Activated naive CD4-positive, alpha-beta T cell treated with anti-CD3 and anti-CD28 coated beads, Interleukin-2, amount 10 ng/mL, durations not matched to agents 7 days and 5 days (primary cell): ENCODE measurements at regions not wholly inside any gene's neighbourhood (a gene's known extent, or its start where the extent isn't known, plus 50 kb on each side); places are given as distances from the start of the nearest gene placed in this dataset.

ENCODE experiments used
- CTCF ChIA-PET: fragments of 350-600 bp; sonication (Branson Sonifier 250); formaldehyde crosslinking; loops from one replicate; lab custom pipeline; 2021; ENCODE audit warnings: antibody characterized with exemption; lab: Charles Lee
- DNase-seq: peaks from one replicate; pipeline ENCODE4 v3.0.0-alpha.2; 2020
- H3K27ac Mint-ChIP-seq: one replicate; pipeline ENCODE4 v1.8.0; 2021; ENCODE audit warnings: mild to moderate bottlenecking, moderate library complexity, mixed read lengths
- H3K27me3 Mint-ChIP-seq: one replicate; pipeline ENCODE4 v1.8.0; 2021; ENCODE audit warnings: mild to moderate bottlenecking, mixed read lengths
- H3K36me3 Mint-ChIP-seq: one replicate; pipeline ENCODE4 v1.8.0; 2021; ENCODE audit warnings: mixed read lengths
- H3K4me1 Mint-ChIP-seq: one replicate; pipeline ENCODE4 v1.8.0; 2021; ENCODE audit warnings: mixed read lengths
- H3K4me3 Mint-ChIP-seq: one replicate; pipeline ENCODE4 v1.8.0; 2021; ENCODE audit warnings: mild to moderate bottlenecking, moderate library complexity, mixed read lengths
- H3K9me3 Mint-ChIP-seq: one replicate; pipeline ENCODE4 v1.8.0; 2021; ENCODE audit warnings: mixed read lengths

- Mint-ChIP-seq H3K36me3 (no peaks in the 10 kb centered on the region), H3K27me3 (peaks cover 4% of the 10 kb centered on the region), H3K4me1 (no peaks in the 10 kb centered on the region), H3K4me3 (no peak overlapping the region), H3K27ac (no peak overlapping the region), H3K9me3 (no peaks in the 10 kb centered on the region)
- DNase-seq = no peak
- CTCF ChIA-PET = no interaction called here
Measured at GRCh38 chr10:75347186-75347585, 54.4 kb downstream of the ZNF503 start.

GRCh38 chr10:75345738-75346137 is 55.8 kb downstream of the ZNF503 start:
- no peak overlapping the region for H3K4me3 Mint-ChIP-seq
- H3K4me1 Mint-ChIP-seq = no peaks in the 10 kb centered on the region
- DNase-seq = no peak
- H3K36me3 Mint-ChIP-seq = no peaks in the 10 kb centered on the region
- H3K27ac Mint-ChIP-seq = no peak overlapping the region
- CTCF ChIA-PET = no interaction called here
- H3K27me3 Mint-ChIP-seq = peaks cover 4% of the 10 kb centered on the region
- H3K9me3 Mint-ChIP-seq = no peaks in the 10 kb centered on the region

DNA sequence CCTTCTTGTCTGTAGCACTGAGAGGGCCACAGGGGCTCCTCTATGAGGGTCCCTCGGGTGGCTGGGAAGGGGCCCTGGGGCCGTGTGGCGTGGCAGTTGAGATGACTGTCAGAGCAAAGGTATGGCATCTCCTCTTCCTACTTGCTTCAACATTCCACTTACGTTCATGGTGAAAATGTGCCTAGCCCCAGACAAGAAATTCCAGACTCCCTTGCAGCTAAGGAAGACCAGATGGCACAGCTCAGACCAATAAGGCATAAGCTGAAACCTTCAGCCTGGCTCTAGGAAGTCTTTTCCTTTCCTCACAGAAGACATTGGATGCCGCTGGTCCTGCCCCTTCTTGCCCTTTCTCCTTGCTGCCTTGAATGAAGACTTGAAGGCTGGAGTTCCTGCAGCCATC is 57.4 kb downstream of the ZNF503 start:
- DNase-seq = no peak
- H3K27me3 Mint-ChIP-seq = peaks cover 4% of the 10 kb centered on the region
- no peaks in the 10 kb centered on the region for H3K4me1 Mint-ChIP-seq
- no peaks in the 10 kb centered on the region for H3K36me3 Mint-ChIP-seq
- H3K27ac Mint-ChIP-seq = no peak overlapping the region
- no peaks in the 10 kb centered on the region for H3K9me3 Mint-ChIP-seq
- CTCF ChIA-PET = no interaction called here
- H3K4me3 Mint-ChIP-seq = no peak overlapping the region

- no peak for DNase-seq
- Mint-ChIP-seq H3K36me3 (no peaks in the 10 kb centered on the region), H3K27ac (no peak overlapping the region), H3K9me3 (no peaks in the 10 kb centered on the region), H3K4me1 (no peaks in the 10 kb centered on the region), H3K27me3 (peaks cover 4% of the 10 kb centered on the region), H3K4me3 (no peak overlapping the region)
- CTCF ChIA-PET = no interaction called here
Measured at GRCh38 chr10:75342397-75342796, 59.2 kb downstream of the ZNF503 start.

DNA sequence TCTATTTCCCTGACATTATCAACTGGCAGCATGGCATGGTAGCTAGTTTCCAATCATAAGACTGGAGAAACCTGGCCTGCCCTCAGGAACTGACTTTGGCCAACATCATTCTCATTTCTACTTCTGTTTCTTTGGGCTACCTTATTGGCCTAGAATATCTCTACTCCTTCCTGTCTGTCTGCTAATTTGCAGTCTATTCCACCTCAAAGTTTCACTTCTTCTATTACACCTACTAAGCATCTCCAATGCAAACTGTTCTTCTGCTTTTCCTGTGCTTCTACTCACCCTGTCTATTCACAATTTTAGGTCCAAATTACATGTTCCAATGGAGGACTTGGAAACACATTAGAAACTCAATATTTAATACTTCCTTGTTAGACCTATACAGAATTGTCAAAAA is 65.6 kb downstream of the ZNF503 start:
- no peak overlapping the region for H3K27ac Mint-ChIP-seq
- H3K4me1 Mint-ChIP-seq = no peaks in the 10 kb centered on the region
- no peaks in the 10 kb centered on the region for H3K27me3 Mint-ChIP-seq
- no peaks in the 10 kb centered on the region for H3K9me3 Mint-ChIP-seq
- no peak for DNase-seq
- no peak overlapping the region for H3K4me3 Mint-ChIP-seq
- no peaks in the 10 kb centered on the region for H3K36me3 Mint-ChIP-seq
- CTCF ChIA-PET = no interaction called here

DNA sequence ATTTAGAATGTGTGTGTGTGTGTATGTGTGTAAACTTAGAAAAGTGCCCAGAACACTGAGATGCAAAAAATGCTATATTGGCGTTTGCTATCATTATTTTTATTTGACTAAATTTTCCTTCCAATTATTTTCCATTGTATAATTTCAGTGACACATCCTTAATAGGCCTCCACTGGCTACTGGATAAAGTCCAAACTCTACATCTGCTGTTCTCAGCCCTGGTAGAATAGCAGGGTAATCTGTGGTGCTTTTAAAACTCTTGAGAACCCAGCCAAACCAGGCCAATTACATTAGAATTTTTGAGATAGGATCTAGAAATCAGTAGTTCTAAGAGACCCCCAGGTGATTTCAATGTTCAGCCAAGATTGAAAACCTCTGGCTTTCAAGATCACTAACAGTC is 66.4 kb downstream of the ZNF503 start:
- H3K4me1 Mint-ChIP-seq = no peaks in the 10 kb centered on the region
- H3K4me3 Mint-ChIP-seq = no peak overlapping the region
- no peak for DNase-seq
- H3K9me3 Mint-ChIP-seq = no peaks in the 10 kb centered on the region
- H3K36me3 Mint-ChIP-seq = no peaks in the 10 kb centered on the region
- no peak overlapping the region for H3K27ac Mint-ChIP-seq
- H3K27me3 Mint-ChIP-seq = no peaks in the 10 kb centered on the region
- CTCF ChIA-PET = no interaction called here

- Mint-ChIP-seq H3K9me3 (no peaks in the 10 kb centered on the region), H3K4me3 (no peak overlapping the region), H3K27me3 (no peaks in the 10 kb centered on the region), H3K36me3 (no peaks in the 10 kb centered on the region), H3K4me1 (no peaks in the 10 kb centered on the region), H3K27ac (no peak overlapping the region)
- CTCF ChIA-PET = no interaction called here
- no peak for DNase-seq
Measured at GRCh38 chr10:75334720-75335119, 66.8 kb downstream of the ZNF503 start.

- H3K4me1 Mint-ChIP-seq = no peaks in the 10 kb centered on the region
- no peaks in the 10 kb centered on the region for H3K9me3 Mint-ChIP-seq
- H3K27me3 Mint-ChIP-seq = peaks cover 5% of the 10 kb centered on the region
- no peak overlapping the region for H3K27ac Mint-ChIP-seq
- H3K36me3 Mint-ChIP-seq = no peaks in the 10 kb centered on the region
- no peak overlapping the region for H3K4me3 Mint-ChIP-seq
- no peak for DNase-seq
- CTCF ChIA-PET = no interaction called here
Measured at GRCh38 chr10:75332081-75332480, 69.5 kb downstream of the ZNF503 start.

- Mint-ChIP-seq H3K9me3 (no peaks in the 10 kb centered on the region), H3K36me3 (no peaks in the 10 kb centered on the region), H3K27me3 (peaks cover 5% of the 10 kb centered on the region), H3K4me1 (no peaks in the 10 kb centered on the region), H3K4me3 (no peak overlapping the region), H3K27ac (no peak overlapping the region)
- DNase-seq = no peak
- CTCF ChIA-PET = no interaction called here
Measured at GRCh38 chr10:75331081-75331480, 70.5 kb downstream of the ZNF503 start.

DNA sequence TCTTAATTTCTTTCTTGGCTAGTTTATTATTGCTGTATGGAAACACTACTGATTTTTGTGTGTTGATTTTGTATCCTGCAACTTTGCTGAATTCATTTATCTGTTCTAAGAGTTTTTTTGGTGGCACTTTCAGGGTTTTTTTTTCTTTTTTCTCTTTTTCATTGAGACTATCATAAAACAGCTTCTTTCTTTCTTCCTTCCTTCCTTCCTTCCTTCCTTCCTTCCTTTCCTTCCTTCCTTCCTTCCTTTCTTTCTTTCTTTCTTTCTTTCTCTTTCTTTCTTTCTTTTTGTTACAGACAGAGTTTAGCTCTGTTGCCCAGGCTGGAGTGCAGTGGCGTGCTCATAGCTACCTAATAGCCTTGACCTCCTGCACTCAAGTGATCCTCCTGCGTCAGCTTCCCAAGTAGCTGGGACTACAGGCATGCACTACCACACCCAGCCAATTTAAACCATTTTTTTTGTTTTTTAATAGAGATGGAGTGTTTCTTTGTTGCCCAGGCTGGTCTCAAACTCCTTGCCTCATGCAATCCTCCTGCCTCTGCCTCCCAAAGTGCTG is 72.3 kb downstream of the ZNF503 start:
- H3K4me3 Mint-ChIP-seq = no peak overlapping the region

GRCh38 chr10:75326306-75326705 is 75.3 kb downstream of the ZNF503 start:
- Mint-ChIP-seq H3K27me3 (peaks cover 12% of the 10 kb centered on the region), H3K27ac (no peak overlapping the region), H3K4me1 (no peaks in the 10 kb centered on the region), H3K4me3 (no peak overlapping the region), H3K36me3 (no peaks in the 10 kb centered on the region), H3K9me3 (no peaks in the 10 kb centered on the region)
- DNase-seq = no peak
- CTCF ChIA-PET = interaction anchor here (0.9 kb wide), 1 partner anchor 29 kb away, joined by 3 read pairs; no protein-coding TSS in a partner anchor

More for the DNA sequence above, 72.3 kb downstream of the ZNF503 start:
- Mint-ChIP-seq H3K36me3 (no peaks in the 10 kb centered on the region), H3K27ac (no peak overlapping the region), H3K4me1 (no peaks in the 10 kb centered on the region), H3K9me3 (no peaks in the 10 kb centered on the region), H3K27me3 (peaks cover 12% of the 10 kb centered on the region)
- CTCF ChIA-PET = no interaction called here
- no peak for DNase-seq

GRCh38 chr10:75319274-75319673 is 82.3 kb downstream of the ZNF503 start:
- no peaks in the 10 kb centered on the region for H3K4me1 Mint-ChIP-seq
- CTCF ChIA-PET = no interaction called here
- H3K36me3 Mint-ChIP-seq = no peaks in the 10 kb centered on the region
- no peak overlapping the region for H3K4me3 Mint-ChIP-seq
- peaks cover 3% of the 10 kb centered on the region for H3K9me3 Mint-ChIP-seq
- H3K27ac Mint-ChIP-seq = no peak overlapping the region
- no peak for DNase-seq
- no peaks in the 10 kb centered on the region for H3K27me3 Mint-ChIP-seq

- no peaks in the 10 kb centered on the region for H3K27me3 Mint-ChIP-seq
- H3K36me3 Mint-ChIP-seq = no peaks in the 10 kb centered on the region
- CTCF ChIA-PET = no interaction called here
- no peaks in the 10 kb centered on the region for H3K4me1 Mint-ChIP-seq
- no peak for DNase-seq
- no peak overlapping the region for H3K27ac Mint-ChIP-seq
- H3K9me3 Mint-ChIP-seq = peaks cover 4% of the 10 kb centered on the region
- no peak overlapping the region for H3K4me3 Mint-ChIP-seq
Measured at GRCh38 chr10:75314570-75314969, 78.8 kb upstream of the COMTD1 start.

- no peak for DNase-seq
- H3K4me3 Mint-ChIP-seq = no peak overlapping the region
- H3K4me1 Mint-ChIP-seq = no peaks in the 10 kb centered on the region
- no peaks in the 10 kb centered on the region for H3K36me3 Mint-ChIP-seq
- CTCF ChIA-PET = no interaction called here
- no peak overlapping the region for H3K27ac Mint-ChIP-seq
- H3K9me3 Mint-ChIP-seq = peaks cover 4% of the 10 kb centered on the region
- H3K27me3 Mint-ChIP-seq = no peaks in the 10 kb centered on the region
Measured at GRCh38 chr10:75312440-75312839, 76.7 kb upstream of the COMTD1 start.

DNA sequence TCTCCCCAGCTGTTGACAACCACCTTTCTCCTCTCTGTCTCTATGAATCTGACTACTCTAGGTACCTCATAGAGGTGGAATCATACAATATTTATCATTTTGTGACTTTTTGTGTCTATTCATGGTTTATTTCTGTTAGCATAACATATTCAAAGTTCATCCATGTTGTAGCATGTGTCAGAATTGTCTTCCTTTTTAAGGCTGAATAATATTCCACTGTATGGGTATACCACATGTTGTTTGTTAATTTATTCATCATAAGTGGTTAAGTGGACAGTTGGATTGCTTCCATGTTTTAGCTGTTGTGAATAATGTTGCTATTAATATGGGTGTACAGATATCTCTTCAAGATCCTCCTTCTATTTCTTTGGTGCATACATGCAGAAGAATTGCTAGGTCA is 69.9 kb upstream of the COMTD1 start:
- H3K27me3 Mint-ChIP-seq = no peaks in the 10 kb centered on the region
- CTCF ChIA-PET = no interaction called here
- H3K27ac Mint-ChIP-seq = no peak overlapping the region
- no peaks in the 10 kb centered on the region for H3K36me3 Mint-ChIP-seq
- no peak for DNase-seq
- H3K9me3 Mint-ChIP-seq = peaks cover 4% of the 10 kb centered on the region
- no peak overlapping the region for H3K4me3 Mint-ChIP-seq
- H3K4me1 Mint-ChIP-seq = peaks cover 5% of the 10 kb centered on the region
